Esophagus muscularis mucosa (tissue), 3 donors: ENCODE measurements at regions not wholly inside any gene's neighbourhood (a gene's known extent, or its start where the extent isn't known, plus 50 kb on each side); places are given as distances from the start of the nearest gene placed in this dataset.

Experiments used
- POLR2A ChIP-seq: fragments of 450-650 bp; IDR thresholded peaks from one replicate; pipeline ENCODE4 v1.6.1; 2017; ENCODE audit warnings: antibody characterized with exemption, moderate library complexity, mild to moderate bottlenecking, low read depth
- POLR2AphosphoS5 ChIP-seq, 2 donors: sonication (generic); formaldehyde crosslinking; IDR thresholded peaks; one replicate each; pipeline ENCODE4 v1.6.1; 2017; ENCODE audit warnings: antibody characterized with exemption in 2 of 2
- TF ChIP-seq, protein P1 (sequence below), 3 experiments: fragments of 200-600 bp in 2 of 3; fragments of 450-650 bp in 1 of 3; sonication (generic) in 2 of 3; IDR thresholded peaks; one replicate each; pipeline ENCODE4 v1.5.1; 2017 to 2019; ENCODE audit warnings: antibody characterized with exemption in 3 of 3, mild to moderate bottlenecking in 2 of 3, moderate library complexity in 1 of 3

DNA sequence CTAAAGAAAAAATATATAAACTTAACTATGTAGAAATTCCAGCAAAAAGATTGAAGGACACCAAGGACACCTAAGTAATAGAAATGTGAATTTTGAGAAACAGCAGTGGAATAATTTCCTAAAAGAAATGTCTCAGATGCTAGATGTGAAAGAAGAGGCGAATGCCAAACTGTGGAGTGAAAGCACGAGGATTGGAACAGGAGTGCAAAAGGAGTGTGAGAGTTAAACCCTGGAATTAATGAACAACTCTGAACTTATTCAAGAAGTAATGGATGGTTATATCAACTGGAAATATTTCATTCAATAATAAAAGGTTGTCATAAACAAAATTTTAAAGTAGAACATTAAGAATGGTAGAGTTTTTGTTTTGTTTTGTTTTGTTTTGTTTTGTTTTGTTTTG is 78.5 kb upstream of the SGIP1 start:
- no peak for TF ChIP-seq POLR2A
- no peak for TF ChIP-seq POLR2AphosphoS5 (IDR thresholded peaks at IDR 0.05)
- TF ChIP-seq, protein P1, sequence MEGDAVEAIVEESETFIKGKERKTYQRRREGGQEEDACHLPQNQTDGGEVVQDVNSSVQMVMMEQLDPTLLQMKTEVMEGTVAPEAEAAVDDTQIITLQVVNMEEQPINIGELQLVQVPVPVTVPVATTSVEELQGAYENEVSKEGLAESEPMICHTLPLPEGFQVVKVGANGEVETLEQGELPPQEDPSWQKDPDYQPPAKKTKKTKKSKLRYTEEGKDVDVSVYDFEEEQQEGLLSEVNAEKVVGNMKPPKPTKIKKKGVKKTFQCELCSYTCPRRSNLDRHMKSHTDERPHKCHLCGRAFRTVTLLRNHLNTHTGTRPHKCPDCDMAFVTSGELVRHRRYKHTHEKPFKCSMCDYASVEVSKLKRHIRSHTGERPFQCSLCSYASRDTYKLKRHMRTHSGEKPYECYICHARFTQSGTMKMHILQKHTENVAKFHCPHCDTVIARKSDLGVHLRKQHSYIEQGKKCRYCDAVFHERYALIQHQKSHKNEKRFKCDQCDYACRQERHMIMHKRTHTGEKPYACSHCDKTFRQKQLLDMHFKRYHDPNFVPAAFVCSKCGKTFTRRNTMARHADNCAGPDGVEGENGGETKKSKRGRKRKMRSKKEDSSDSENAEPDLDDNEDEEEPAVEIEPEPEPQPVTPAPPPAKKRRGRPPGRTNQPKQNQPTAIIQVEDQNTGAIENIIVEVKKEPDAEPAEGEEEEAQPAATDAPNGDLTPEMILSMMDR (IDR thresholded peaks at IDR 0.05), result no peak
